AG20443 (cell line): ENCODE measurements at regions not wholly inside any gene's neighbourhood (a gene's known extent, or its start where the extent isn't known, plus 50 kb on each side); places are given as distances from the start of the nearest gene placed in this dataset.
A peak's percentile ranks its signal among the peaks of the same experiment; 100 is the strongest.
"Not testable (repeated sequence)": the region's sequence is repeated elsewhere in the genome, so short reads cannot be mapped to it uniquely, and the experiment has no call there.

Experiments used
- DNase-seq: peaks from one replicate; pipeline ENCODE4 v3.0.0; 2012; ENCODE audit warnings: low spot score, mixed read lengths

GRCh38 chr7:65251851-65252620 lies 121.6 kb upstream of the ZNF92 start:
- DNase-seq = peak; percentile 65

- no peak for DNase-seq
Observed at GRCh38 chr7:65250697-65251395, 122.8 kb upstream of the ZNF92 start.

- DNase-seq = no peak
Observed at GRCh38 chr7:65250216-65250615, 123.4 kb upstream of the ZNF92 start.

- no peak for DNase-seq
Observed at GRCh38 chr7:65247491-65247890, 126.2 kb upstream of the ZNF92 start.

GRCh38 chr7:65239707-65240352 lies 133.8 kb upstream of the ZNF92 start:
- DNase-seq = peak; percentile 27

- DNase-seq = no peak
Observed at GRCh38 chr7:65239324-65239706, 134.3 kb upstream of the ZNF92 start.

- DNase-seq = no peak
Observed at GRCh38 chr7:65238785-65239184, 134.9 kb upstream of the ZNF92 start.

- DNase-seq = no peak
Observed at GRCh38 chr7:65235586-65235985, 138.1 kb upstream of the ZNF92 start.

GRCh38 chr7:65233409-65234034 lies 140.1 kb upstream of the ZNF92 start:
- no peak for DNase-seq

- DNase-seq = no peak
Observed at GRCh38 chr7:65230231-65230630, 143.4 kb upstream of the ZNF92 start.

GRCh38 chr7:65225422-65226006 lies 148.1 kb upstream of the ZNF92 start:
- no peak for DNase-seq

GRCh38 chr7:65222655-65223054 lies 151.0 kb upstream of the ZNF92 start:
- no peak for DNase-seq

GRCh38 chr7:65221683-65222082 lies 152.0 kb upstream of the ZNF92 start:
- DNase-seq = no peak

GRCh38 chr7:65219623-65220022 lies 154.0 kb upstream of the ZNF92 start:
- DNase-seq = no peak

- no peak for DNase-seq
Observed at GRCh38 chr7:65216469-65216868, 157.2 kb upstream of the ZNF92 start.

- not testable (repeated sequence) for DNase-seq
Observed at GRCh38 chr7:65213260-65213659, 160.4 kb upstream of the ZNF92 start.

GRCh38 chr7:65199221-65199620 lies 174.4 kb upstream of the ZNF92 start:
- DNase-seq = not testable (repeated sequence)

GRCh38 chr7:65193334-65194058 lies 180.2 kb upstream of the ZNF92 start:
- DNase-seq = not testable (repeated sequence)

- not testable (repeated sequence) for DNase-seq
Observed at GRCh38 chr7:65177041-65177440, 170.6 kb upstream of the ERV3-1 start.

- not testable (repeated sequence) for DNase-seq
Observed at GRCh38 chr7:65150105-65150504, 143.6 kb upstream of the ERV3-1 start.

- not testable (repeated sequence) for DNase-seq
Observed at GRCh38 chr7:65146118-65146914, 139.8 kb upstream of the ERV3-1 start.
